Neuron (in vitro differentiated cells): ENCODE measurements at regions not wholly inside any gene's neighbourhood (a gene's known extent, or its start where the extent isn't known, plus 50 kb on each side); places are given as distances from the start of the nearest gene placed in this dataset.

Source experiments
- H2AFZ ChIP-seq: one replicate; pipeline ENCODE4 v1.6.1; 2013; ENCODE audit warnings: low read depth, mild to moderate bottlenecking, inconsistent platforms, low read length, moderate library complexity
- H3K27me3 ChIP-seq: one replicate; pipeline ENCODE4 v1.6.1; 2013; ENCODE audit warnings: low read length; ENCODE audit not compliant: insufficient read depth
- H3K36me3 ChIP-seq: one replicate; pipeline ENCODE4 v1.6.1; 2013; ENCODE audit warnings: low read length; ENCODE audit not compliant: insufficient read depth
- H3K4me1 ChIP-seq: one replicate; pipeline ENCODE4 v1.6.1; 2013; ENCODE audit warnings: low read length; ENCODE audit not compliant: insufficient read depth
- H3K4me3 ChIP-seq: 2 replicates; pipeline ENCODE4 v1.5.1; 2013; ENCODE audit warnings: mild to moderate bottlenecking, low read length, moderate library complexity
- H3K9me3 ChIP-seq: one replicate; pipeline ENCODE4 v1.6.1; 2013; ENCODE audit warnings: low read length

- Histone ChIP-seq H3K9me3 (no peaks in the 10 kb centered on the region), H3K4me3 (no peak overlapping the region), H3K36me3 (no peaks in the 10 kb centered on the region), H3K4me1 (no peaks in the 10 kb centered on the region), H3K27me3 (no peaks in the 10 kb centered on the region), H2AFZ (no peak overlapping the region)
Measured at GRCh38 chr2:147405651-147406050, 439.2 kb upstream of the ACVR2A start.

GRCh38 chr2:147398996-147399395 is 445.8 kb upstream of the ACVR2A start:
- H3K27me3 ChIP-seq, result no peaks in the 10 kb centered on the region
- no peaks in the 10 kb centered on the region for H3K9me3 ChIP-seq
- H2AFZ ChIP-seq, result no peak overlapping the region
- H3K36me3 ChIP-seq, result no peaks in the 10 kb centered on the region
- H3K4me1 ChIP-seq, result peaks cover 3% of the 10 kb centered on the region
- no peak overlapping the region for H3K4me3 ChIP-seq

- Histone ChIP-seq H2AFZ (no peak overlapping the region), H3K4me1 (peaks cover 3% of the 10 kb centered on the region)
Measured at GRCh38 chr2:147398301-147398700, 446.5 kb upstream of the ACVR2A start.

GRCh38 chr2:147396890-147397289 is 447.9 kb upstream of the ACVR2A start:
- H3K4me3 ChIP-seq, result no peak overlapping the region
- peaks cover 3% of the 10 kb centered on the region for H3K4me1 ChIP-seq
- no peaks in the 10 kb centered on the region for H3K9me3 ChIP-seq
- H3K27me3 ChIP-seq, result no peaks in the 10 kb centered on the region
- H3K36me3 ChIP-seq, result no peaks in the 10 kb centered on the region
- H2AFZ ChIP-seq, result no peak overlapping the region

More at GRCh38 chr2:147398301-147398700, 446.5 kb upstream of the ACVR2A start:
- no peaks in the 10 kb centered on the region for H3K36me3 ChIP-seq
- no peaks in the 10 kb centered on the region for H3K27me3 ChIP-seq
- H3K9me3 ChIP-seq, result no peaks in the 10 kb centered on the region
- H3K4me3 ChIP-seq, result no peak overlapping the region

- Histone ChIP-seq H2AFZ (no peak overlapping the region), H3K27me3 (no peaks in the 10 kb centered on the region), H3K36me3 (no peaks in the 10 kb centered on the region), H3K4me1 (peaks cover 5% of the 10 kb centered on the region), H3K4me3 (no peak overlapping the region), H3K9me3 (no peaks in the 10 kb centered on the region)
Measured at GRCh38 chr2:147394179-147394790, 450.5 kb upstream of the ACVR2A start.

- no peaks in the 10 kb centered on the region for H3K27me3 ChIP-seq
- peaks cover 5% of the 10 kb centered on the region for H3K4me1 ChIP-seq
- no peak overlapping the region for H3K4me3 ChIP-seq
- no peak overlapping the region for H2AFZ ChIP-seq
- no peaks in the 10 kb centered on the region for H3K9me3 ChIP-seq
- no peaks in the 10 kb centered on the region for H3K36me3 ChIP-seq
Measured at GRCh38 chr2:147392180-147392579, 452.6 kb upstream of the ACVR2A start.

GRCh38 chr2:147390475-147390874 is 454.4 kb upstream of the ACVR2A start:
- H3K4me1 ChIP-seq, result peaks cover 5% of the 10 kb centered on the region
- H3K36me3 ChIP-seq, result no peaks in the 10 kb centered on the region
- H2AFZ ChIP-seq, result no peak overlapping the region
- H3K4me3 ChIP-seq, result no peak overlapping the region
- H3K9me3 ChIP-seq, result no peaks in the 10 kb centered on the region
- no peaks in the 10 kb centered on the region for H3K27me3 ChIP-seq

- Histone ChIP-seq H2AFZ (no peak overlapping the region), H3K9me3 (no peaks in the 10 kb centered on the region), H3K4me1 (peaks cover 2% of the 10 kb centered on the region), H3K4me3 (no peak overlapping the region), H3K27me3 (no peaks in the 10 kb centered on the region), H3K36me3 (no peaks in the 10 kb centered on the region)
Measured at GRCh38 chr2:147389218-147389617, 455.6 kb upstream of the ACVR2A start.

- Histone ChIP-seq H3K36me3 (no peaks in the 10 kb centered on the region), H2AFZ (no peak overlapping the region), H3K4me3 (no peak overlapping the region)
Measured at GRCh38 chr2:147388217-147388616, 456.6 kb upstream of the ACVR2A start.

GRCh38 chr2:147386284-147386683 is 458.5 kb upstream of the ACVR2A start:
- no peaks in the 10 kb centered on the region for H3K4me1 ChIP-seq
- H2AFZ ChIP-seq, result no peak overlapping the region
- no peak overlapping the region for H3K4me3 ChIP-seq
- H3K27me3 ChIP-seq, result no peaks in the 10 kb centered on the region
- no peaks in the 10 kb centered on the region for H3K36me3 ChIP-seq
- H3K9me3 ChIP-seq, result no peaks in the 10 kb centered on the region

More at GRCh38 chr2:147388217-147388616, 456.6 kb upstream of the ACVR2A start:
- H3K9me3 ChIP-seq, result no peaks in the 10 kb centered on the region
- peaks cover 2% of the 10 kb centered on the region for H3K4me1 ChIP-seq
- H3K27me3 ChIP-seq, result no peaks in the 10 kb centered on the region

GRCh38 chr2:147385600-147385999 is 459.2 kb upstream of the ACVR2A start:
- Histone ChIP-seq H3K9me3 (no peaks in the 10 kb centered on the region), H3K36me3 (no peaks in the 10 kb centered on the region), H3K4me3 (no peak overlapping the region), H2AFZ (no peak overlapping the region), H3K4me1 (no peaks in the 10 kb centered on the region), H3K27me3 (no peaks in the 10 kb centered on the region)

GRCh38 chr2:147384659-147385058 is 460.2 kb upstream of the ACVR2A start:
- Histone ChIP-seq H3K36me3 (no peaks in the 10 kb centered on the region), H3K4me3 (no peak overlapping the region), H3K9me3 (no peaks in the 10 kb centered on the region), H3K4me1 (no peaks in the 10 kb centered on the region), H2AFZ (no peak overlapping the region), H3K27me3 (no peaks in the 10 kb centered on the region)

GRCh38 chr2:147382322-147382948 is 462.4 kb upstream of the ACVR2A start:
- no peaks in the 10 kb centered on the region for H3K36me3 ChIP-seq
- no peak overlapping the region for H3K4me3 ChIP-seq
- H3K27me3 ChIP-seq, result no peaks in the 10 kb centered on the region
- no peaks in the 10 kb centered on the region for H3K4me1 ChIP-seq
- no peak overlapping the region for H2AFZ ChIP-seq
- no peaks in the 10 kb centered on the region for H3K9me3 ChIP-seq

GRCh38 chr2:147378403-147378802 is 466.4 kb upstream of the ACVR2A start:
- no peaks in the 10 kb centered on the region for H3K36me3 ChIP-seq
- H3K4me1 ChIP-seq, result peaks cover 5% of the 10 kb centered on the region
- no peaks in the 10 kb centered on the region for H3K9me3 ChIP-seq
- H3K4me3 ChIP-seq, result no peak overlapping the region
- no peak overlapping the region for H2AFZ ChIP-seq
- no peaks in the 10 kb centered on the region for H3K27me3 ChIP-seq
